HT-29 (cell line): ENCODE measurements at regions not wholly inside any gene's neighbourhood (a gene's known extent, or its start where the extent isn't known, plus 50 kb on each side); places are given as distances from the start of the nearest gene placed in this dataset.

Source experiments
- DNase-seq: peaks from one replicate; pipeline ENCODE4 v3.0.0-alpha.2; 2015; ENCODE audit warnings: low spot score

DNA sequence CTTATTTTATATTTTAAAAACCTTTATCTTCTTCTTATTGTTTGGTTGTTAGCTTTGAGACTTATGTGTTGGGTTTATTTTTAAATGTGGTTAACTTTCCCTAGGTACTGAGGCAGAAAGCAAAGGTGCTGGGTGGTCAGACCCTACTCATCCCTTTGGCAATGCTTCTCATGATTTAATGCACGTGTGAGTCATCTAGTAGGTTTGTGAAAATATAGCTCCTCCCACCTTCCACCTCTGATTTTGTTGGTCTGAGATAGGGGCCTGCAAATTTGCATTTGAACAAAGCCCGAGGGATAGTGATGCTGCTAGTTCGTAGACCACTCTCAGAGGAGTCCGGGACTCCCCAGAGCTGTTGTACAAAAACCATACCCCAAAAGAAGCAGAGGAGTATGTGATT lies 771.3 kb upstream of the ARGLU1 start:
- no peak for DNase-seq

DNA sequence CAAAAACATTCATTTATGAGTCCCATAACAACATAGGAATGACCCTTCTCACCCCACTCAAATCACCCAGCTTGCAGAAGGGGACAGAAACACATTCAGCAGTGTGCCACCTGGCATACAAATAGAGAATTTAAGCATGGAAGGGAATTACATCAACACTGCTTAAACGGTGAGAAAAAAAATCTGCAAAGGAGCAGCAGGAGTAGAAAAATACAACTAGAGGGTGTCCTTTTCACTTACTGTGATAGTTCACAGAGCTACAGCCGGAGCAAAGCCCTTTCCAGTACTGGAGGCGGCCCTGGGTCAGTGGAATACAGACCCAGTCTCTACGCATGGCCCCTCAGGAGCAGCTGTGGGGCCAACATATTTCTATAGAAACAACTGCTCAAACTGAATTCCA lies 764.3 kb upstream of the ARGLU1 start:
- DNase-seq = no peak

DNA sequence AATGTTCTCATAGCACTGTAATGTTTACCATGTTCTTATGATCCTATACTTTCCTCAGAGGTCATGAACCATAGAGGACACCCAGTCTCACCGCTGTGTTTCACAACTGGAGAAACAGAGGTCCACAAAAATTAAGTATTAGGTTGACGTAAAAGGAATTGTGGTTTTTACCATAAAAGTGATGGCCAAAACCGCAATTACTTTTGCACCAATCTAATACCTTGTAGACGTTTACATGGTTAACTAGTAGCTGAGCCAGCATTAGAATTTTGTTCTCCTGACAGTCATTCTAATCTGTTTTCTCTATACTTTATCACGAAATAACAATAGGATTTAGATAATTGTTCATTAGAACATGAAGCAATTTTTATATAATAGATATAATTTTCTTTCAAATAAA lies 763.4 kb upstream of the ARGLU1 start:
- no peak for DNase-seq

DNA sequence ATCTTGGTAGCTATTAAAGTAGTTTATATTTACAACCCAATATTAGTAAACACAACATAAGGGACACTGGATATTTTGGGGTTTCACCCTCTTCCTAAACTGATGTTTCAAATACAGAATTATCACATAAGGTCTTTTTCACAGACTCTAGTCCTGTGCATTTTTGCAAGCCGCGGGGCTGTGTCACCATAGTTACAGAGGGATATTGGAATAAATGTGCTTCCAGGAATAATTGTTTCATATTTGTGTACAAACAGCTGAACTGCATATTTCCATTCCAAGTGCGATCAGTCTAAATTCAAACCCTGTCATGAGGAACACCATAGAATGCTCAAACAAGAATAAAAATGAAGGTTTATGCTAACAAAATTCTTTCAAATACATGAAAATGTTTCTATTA lies 762.5 kb upstream of the ARGLU1 start:
- no peak for DNase-seq

DNA sequence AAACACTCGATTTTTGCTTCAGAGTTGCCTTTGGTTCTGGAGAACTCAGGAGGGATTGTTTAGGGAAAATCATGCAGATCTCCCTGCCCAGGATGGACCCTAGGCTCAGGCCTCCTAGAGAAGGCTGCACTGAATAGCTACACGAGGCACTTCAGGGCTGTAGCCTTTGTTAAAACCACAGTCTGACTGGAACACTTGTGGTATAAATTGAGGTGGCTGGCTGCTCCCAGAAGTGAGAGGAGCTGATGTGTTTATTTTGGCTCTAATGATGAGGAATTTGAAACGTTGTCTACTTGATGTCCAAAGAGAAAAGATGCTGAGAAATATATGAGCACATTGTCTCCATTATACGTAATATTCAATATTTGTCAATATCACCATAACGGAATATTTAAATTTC lies 762.1 kb upstream of the ARGLU1 start:
- DNase-seq = no peak

DNA sequence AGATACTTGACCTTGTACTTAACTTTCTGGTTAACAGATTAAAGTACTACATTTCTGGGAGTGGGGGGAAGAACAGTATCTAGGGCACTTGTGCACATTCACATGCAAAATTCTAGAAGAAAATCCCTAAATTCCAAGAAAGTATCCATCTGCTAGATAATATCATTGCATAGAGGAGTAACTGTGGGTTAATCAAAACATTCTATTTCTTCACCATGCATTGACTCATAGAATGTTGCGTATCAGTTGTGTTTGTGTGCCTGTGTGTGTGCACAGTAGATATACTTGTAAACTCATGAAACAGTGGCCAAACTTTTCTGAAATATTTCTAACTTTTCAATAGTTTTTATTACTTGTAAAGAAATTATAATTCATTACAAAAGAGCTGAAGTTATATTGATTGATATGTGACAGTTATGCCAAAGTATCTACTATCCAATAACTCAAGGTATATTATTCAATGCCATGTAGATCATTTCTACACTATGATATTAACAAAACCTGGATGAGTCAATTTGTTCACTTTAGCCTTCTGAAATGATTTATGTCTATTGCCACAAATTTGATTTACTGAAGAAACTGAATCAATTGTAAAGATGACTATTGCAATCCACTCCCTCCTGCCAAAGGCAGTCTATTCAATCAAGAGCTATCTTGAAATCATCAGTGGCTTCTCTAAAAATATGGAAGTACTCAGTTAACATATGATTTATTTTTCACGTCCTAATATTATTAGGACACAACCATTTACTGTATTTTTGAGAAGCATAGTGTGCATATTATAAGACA lies 756.7 kb upstream of the ARGLU1 start:
- DNase-seq = no peak

DNA sequence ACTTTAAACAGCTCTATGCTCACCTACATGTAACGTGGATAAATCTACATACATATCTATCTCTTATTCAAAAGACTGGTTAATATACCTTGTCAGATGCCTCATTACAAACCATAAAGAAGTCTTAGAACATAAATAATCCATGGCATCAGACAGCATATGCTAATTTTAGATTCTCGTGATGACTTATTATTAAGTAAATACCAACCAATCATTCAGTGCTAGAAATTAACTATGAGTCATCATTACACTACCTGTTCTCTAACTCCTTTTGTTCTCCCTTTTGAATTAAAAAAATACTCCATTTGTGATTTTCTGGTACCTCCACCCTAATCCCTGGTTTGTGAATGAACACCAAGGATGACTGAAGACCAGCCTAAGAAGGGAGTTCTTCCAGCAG lies 754.3 kb upstream of the ARGLU1 start:
- peak; percentile 26 for DNase-seq

DNA sequence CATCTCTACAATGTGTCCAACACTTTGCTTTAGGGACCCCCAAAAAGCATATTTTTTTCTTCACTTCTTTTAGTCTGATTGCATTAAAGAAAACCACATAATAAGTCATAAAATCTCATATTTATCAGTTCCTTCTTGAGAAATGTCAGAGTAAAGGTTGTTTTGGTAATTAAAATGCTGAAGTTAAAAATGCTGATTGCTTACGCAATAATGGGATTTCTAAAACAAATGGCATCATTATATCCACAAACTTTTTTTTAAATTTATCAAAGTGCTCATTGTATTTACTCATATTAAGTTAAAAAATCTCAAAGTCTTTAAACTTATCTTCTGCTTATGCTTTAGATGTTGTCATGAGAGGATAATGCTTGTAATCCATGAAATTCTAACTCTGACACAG lies 737.2 kb upstream of the ARGLU1 start:
- no peak for DNase-seq

DNA sequence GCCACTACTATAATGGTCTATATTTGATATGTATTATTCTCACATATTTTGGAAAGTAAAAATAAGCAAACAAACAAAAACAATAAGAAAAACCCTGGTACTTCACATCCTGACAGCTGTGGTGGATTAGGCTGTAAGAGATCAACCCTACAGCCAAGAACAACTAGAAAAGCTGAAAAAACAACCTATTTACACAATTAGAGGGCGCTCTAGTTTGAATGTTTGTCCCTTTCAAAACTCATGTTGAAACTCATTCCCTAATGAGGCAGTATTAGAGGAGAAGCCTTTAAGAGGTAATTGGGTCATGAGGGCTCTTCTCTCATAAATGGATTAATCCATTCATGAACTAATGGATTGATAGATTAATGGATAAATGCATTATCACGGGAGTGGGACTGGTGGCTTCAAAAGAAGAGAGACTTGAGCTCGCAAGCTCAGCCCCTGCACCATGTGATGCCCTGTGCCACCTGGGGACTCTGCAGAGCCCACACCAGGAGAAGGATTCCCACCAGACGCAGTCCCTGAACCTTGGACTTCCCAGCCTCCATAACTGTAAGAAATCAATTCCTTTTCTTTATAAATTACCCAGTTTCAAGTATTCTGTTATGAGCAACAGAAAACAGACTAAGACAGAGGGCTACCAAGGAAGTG lies 733.9 kb upstream of the ARGLU1 start:
- peak; percentile 21 for DNase-seq

DNA sequence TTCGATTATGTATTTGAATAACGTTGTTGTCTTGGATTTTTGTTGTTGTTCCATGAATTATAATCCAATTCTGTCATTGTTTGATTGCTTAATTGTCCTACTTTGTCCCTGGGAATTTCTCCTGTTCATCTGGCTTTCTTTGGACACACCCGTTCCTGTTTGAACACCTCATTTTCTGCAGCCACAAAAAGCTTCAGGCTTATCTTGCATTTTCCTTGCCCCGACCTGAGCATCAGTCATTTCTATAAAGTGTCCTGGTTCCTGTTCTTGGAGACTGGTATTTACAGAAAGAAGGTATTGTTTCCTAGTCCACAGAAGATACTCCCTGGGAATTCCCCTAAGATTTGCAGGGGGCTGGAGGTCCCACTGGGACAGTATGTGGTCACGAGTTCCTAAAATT lies 731.8 kb upstream of the ARGLU1 start:
- no peak for DNase-seq

DNA sequence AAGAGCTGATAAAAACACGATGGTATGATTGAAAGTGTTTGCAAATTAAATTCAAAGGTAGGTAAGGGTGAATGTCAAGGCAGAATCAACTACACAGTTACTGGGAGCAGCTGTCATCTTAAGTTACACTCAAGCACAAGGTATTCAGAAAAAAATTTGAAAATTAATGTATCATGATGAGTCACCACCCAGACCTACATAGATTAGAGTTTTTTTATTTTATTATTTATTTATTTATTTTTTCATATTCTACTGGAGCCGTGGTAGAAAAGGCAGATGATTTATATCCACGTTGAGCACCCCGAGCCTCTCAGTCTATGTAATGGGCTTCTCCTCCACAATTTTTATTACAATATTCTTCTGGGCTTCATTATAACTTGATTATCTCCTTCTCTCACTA lies 728.9 kb upstream of the ARGLU1 start:
- no peak for DNase-seq

DNA sequence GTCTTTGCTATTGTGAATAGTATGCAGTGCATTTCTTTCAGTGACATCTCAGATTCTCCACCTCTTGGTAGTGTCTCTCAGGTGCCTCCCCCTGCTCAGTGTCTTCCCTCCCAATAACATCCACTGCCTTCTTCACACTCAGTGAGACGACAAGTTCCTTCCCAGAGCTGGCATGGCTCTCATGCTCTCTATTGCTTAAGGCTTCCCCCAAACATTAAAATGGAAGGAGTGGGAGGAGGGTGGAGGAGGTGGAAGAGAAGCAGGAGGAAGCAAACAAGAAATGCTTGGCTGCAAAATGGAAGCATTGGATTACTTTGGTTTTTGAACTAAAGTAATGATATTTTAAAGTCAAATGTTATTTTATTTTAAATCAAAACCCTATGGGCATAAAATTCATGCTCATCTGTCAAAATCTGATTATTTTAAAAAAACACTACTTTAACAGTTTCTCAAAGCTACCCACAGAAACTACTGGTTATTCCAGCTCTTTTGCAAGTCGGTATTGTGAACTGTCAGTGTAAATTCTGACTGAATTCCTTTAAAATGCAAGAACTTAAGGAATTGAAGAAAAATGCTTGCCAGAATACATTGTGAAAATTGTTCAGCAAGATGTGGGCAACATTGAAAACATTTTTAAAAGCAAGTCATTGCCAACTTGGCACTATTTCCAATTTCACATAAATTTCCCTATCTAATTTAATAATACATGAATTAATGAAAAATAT lies 727.6 kb upstream of the ARGLU1 start:
- no peak for DNase-seq

DNA sequence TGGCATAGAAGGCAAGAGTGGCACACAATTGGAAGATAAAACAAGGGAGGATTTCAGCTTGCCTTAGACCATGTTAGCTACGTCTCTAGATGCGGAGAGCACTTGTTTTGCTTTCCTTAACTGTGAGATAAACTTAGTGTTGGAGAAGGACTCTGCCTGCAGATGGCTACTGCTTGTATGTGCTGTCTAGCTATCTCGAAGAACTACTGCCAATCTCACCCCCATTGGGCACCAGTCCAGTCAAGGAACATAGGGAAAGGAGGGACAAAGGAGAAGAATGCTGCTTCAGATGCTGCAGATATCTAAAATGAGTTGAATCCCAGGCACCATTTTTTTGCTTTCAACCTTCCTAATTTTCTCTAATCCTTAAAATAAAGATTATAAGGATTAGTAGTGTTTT lies 726.0 kb upstream of the ARGLU1 start:
- DNase-seq = no peak

DNA sequence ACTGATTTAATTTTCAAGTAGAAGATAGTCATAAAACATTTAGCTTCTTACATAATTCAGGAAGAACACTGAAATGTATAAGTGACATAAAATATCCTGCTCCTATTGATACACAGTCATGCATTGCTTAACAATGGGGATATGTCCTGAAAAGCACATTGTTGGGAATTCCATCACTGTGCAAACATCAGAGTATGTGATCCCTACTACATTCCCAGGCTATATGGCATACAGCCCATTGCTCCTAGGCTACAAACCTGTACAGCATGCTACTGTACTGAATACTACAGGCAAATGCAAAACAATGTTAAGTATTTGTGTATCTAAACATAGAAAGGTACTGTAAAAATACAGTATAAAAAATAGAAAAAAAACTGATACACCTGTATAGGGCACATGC lies 723.9 kb upstream of the ARGLU1 start:
- DNase-seq = no peak

DNA sequence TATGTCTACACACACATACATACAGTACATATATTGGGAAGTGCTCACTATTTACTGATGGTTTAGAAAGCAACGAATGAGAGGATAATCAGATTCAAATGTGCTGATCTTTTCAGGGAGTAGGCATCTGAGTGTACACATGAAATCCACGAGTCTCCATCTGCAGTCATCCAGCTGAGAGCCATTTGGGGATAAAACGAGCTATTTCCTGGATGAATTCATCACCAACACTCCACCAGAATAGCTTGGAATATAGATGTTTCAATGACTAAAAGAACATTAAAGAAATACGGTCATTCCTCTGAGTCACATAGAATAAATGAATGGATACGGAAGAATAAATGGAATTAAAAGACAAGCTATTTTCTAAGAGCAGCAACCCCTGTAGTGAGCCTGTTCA lies 721.6 kb upstream of the ARGLU1 start:
- DNase-seq = no peak

DNA sequence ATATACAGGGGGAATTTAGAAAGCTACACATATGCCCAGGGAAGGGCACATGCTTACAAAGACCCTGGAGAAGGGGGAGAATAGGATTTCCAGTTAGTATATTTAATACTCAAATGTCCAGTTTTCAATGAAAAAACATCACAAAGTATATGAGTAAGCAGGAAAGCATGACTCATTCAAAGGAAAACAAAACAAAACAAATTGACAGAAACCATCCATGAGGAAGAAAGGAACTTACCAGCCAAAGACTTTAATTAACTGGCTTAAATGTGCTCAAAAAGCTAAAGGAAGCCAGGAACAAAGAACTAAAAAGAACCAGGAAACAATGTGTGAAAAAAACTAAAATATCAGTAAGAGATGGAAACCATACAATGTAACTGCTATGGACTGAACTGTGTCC lies 716.2 kb upstream of the ARGLU1 start:
- DNase-seq = no peak

DNA sequence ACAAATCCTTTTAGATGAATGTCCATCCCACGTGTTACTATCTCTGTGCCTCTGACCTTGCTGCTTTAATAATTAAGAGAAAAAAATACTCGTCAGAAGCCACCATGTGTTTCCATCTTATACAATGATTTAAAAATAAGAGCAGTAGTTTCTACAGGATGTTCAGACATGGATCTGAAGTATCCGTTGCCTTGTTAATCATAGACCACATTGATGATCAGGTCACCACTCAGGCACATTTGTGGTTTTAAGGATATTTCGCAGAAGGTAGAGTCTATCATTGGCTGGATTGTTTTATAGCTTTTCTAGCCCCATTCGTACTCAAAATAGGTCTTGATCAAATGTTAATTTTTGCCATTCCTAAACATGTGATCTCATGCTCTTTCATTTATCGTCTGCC lies 710.0 kb upstream of the ARGLU1 start:
- DNase-seq = no peak

DNA sequence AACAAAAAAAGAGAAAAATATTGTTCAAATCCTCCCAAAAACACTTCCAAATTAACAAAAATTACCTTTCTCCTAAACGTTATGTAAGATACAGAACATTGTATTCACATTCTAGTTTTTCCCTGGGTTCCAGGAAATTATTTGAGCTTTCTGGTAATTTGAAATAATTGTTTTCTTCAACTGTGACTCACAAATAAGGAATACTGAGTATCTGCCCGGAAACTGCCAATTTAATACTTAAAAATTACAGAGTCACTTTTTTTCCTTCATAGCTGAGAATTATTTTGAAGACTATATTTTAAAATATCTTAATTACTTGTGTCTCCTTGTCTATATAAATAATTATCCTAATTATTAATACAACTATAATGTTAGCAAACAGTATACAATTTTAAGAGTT lies 709.0 kb upstream of the ARGLU1 start:
- no peak for DNase-seq

DNA sequence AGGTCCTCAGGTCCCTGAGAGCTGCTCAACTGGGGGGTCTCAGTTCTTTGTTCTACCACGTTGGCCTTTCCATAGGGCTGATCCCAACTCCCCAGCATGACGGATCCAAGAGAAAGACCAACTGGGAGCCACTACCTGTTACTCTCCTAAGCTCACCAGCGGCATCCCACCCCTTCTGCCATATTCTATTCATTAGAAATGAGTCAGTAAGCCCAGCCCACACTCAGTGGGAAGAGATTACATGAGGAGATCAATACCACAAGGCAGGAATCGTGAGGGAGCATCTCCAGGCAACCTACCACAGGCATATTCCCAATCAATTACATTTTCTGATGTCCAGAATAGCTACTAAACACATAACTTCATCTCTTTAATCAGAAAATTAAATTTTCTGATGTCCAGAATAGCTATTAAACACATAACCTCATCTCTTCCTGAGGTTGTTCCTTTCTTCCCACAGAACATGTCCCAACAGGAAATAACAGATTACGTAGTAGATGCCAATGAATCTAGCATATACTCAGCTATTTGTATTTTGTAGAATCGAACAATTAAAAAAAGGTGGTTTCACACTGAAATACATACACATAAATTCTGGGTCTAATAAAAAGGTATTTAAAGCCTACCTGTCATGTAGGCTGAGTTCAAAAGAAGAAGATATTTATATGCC lies 708.1 kb upstream of the ARGLU1 start:
- no peak for DNase-seq

DNA sequence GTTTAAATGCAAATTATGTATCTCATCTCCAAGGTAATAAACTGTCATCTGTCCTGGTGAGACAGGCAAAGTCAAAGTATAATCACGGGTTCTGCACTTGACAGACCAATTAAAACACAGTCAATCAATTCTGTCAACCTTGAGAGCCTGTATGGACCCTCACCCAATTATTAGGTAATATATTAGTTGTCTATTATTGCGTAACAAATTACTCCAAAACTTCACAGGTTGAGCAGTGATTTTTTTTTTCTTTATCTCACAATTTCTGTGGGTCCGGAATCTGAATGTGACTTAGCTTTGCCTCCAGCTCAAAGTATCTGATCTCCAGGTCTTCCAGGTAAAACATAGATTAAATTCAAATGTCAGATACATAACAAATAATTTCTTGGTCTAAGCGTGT lies 707.4 kb upstream of the ARGLU1 start:
- no peak for DNase-seq

DNA sequence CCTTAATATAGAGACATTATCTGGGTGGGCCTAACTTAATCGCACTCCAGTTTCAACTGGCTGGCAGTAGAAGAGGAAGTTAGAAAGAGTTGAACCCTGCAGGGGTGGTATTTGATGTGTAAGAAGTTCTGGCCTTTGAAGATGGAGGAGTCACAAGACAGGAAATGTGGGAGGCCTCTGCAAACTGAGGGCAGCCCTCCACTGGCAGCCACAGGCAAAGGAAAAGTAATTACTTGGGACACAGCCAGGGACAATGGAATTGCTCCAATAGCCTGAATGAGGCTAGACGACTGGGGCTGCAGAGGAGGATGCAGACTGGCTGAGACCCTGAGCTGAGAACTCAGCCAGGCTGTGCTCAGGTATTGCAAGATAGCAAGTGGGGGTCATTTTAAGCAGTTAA lies 703.3 kb upstream of the ARGLU1 start:
- DNase-seq = no peak

DNA sequence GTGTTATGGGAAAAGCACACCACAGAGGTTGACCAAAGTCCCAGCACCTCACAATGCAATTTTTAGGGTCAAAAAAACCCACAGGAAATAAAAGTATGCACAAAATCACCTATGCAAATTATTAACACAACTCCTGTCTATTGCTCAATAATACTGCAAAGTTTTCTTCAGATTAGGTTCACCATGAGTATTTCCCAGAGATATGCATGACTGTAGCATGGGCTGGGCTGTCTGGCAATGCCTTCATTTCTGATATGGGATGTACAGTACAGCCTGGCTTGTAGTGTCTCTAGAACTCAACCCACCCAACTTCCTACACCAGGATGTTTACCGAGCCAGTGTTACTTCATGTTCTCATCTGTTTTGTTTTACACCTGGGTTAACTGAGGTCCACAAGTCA lies 698.7 kb upstream of the ARGLU1 start:
- DNase-seq = no peak
